ENCODE measurements at regions not wholly inside any gene's neighbourhood (a gene's known extent, or its start where the extent isn't known, plus 50 kb on each side); places are given as distances from the start of the nearest gene placed in this dataset.

DNA sequence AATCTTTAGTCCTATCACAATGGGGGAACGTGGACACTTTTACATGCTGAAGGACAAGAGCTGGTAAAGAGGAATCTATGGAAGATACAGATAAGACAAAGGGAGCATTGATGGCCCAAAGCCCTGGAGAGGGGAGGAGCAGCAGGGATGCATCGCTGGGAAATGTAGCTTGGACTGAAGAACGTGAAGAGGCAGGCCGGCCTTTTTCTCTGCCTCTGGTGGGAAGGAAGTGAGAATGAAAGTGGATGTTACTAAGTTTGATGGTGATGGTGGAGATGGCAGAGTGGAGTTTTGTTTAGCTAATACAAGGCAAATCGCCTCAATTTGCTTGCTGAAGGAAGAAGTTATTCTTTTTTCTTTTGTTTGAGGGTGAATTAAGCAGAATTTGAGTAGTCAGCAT lies 124.6 kb upstream of the TAF11L2 start:
- no peaks in the 10 kb centered on the region for H3K36me3 ChIP-seq (ENCODE audit: control insufficient read depth in 2 of 2, extremely low read depth in 1 of 2, insufficient read depth in 2 of 2, low read length in 2 of 2)
- H3K9me3 ChIP-seq (replicated peaks; ENCODE audit: control insufficient read depth, insufficient read depth, low read length), result no peaks in the 10 kb centered on the region
- no peaks in the 10 kb centered on the region for H3K4me1 ChIP-seq (ENCODE audit: control insufficient read depth, extremely low read depth, insufficient read depth, low read length)
- DNase-seq (ENCODE audit: low read depth, low spot score) (no peak), FAIRE-seq (no peak)
- no peak overlapping the region for H3K27ac ChIP-seq (ENCODE audit: insufficient read depth, low read depth, low read length)
- TF ChIP-seq POLR2A (IDR thresholded peaks at IDR 0.05; ENCODE audit: low read depth, low read length), result no peak
- TF ChIP-seq JUN (IDR thresholded peaks at IDR 0.05; ENCODE audit: borderline replicate concordance, insufficient read depth, insufficient read length, low read depth), result no peak
- BruUV-seq (replicated peaks), result no TSS peak
- no peaks in the 10 kb centered on the region for H3K9me1 ChIP-seq (replicated peaks; ENCODE audit: control insufficient read depth, extremely low read depth, insufficient read depth, low read length)
- H4K20me1 ChIP-seq (replicated peaks; ENCODE audit: control insufficient read depth, extremely low read depth, insufficient read depth, low read length), result no peaks in the 10 kb centered on the region
- H3K79me2 ChIP-seq (ENCODE audit: control insufficient read depth, insufficient read depth, low read length), result no peaks in the 10 kb centered on the region
- ChIA-PET CTCF (no interaction called here), POLR2A (no interaction called here)
- intact Hi-C loops (cut with micrococcal nuclease), result no loop called here
- no peak overlapping the region for H3K4me3 ChIP-seq (replicated peaks in 1 of 3; ENCODE audit: insufficient read depth in 1 of 3, low read depth in 1 of 3, low read length in 3 of 3)
- H3K9ac ChIP-seq (replicated peaks; ENCODE audit: extremely low read depth, insufficient read depth, low read length), result no peak overlapping the region
- dilution Hi-C loops (cut with MboI; ENCODE audit: extremely low pct_ligation_motif_present, low sequenced_read_pairs), result no loop called here
- H3K27me3 ChIP-seq (ENCODE audit: control insufficient read depth in 2 of 2, insufficient read depth in 2 of 2, low read length in 2 of 2), result peaks cover 0 to 2% of the 10 kb centered on the region in 2 experiments
- no peak overlapping the region for H2AFZ ChIP-seq (ENCODE audit: low read depth, low read length)
- H3K4me2 ChIP-seq (ENCODE audit: insufficient read depth, low read length), result no peak overlapping the region

DNA sequence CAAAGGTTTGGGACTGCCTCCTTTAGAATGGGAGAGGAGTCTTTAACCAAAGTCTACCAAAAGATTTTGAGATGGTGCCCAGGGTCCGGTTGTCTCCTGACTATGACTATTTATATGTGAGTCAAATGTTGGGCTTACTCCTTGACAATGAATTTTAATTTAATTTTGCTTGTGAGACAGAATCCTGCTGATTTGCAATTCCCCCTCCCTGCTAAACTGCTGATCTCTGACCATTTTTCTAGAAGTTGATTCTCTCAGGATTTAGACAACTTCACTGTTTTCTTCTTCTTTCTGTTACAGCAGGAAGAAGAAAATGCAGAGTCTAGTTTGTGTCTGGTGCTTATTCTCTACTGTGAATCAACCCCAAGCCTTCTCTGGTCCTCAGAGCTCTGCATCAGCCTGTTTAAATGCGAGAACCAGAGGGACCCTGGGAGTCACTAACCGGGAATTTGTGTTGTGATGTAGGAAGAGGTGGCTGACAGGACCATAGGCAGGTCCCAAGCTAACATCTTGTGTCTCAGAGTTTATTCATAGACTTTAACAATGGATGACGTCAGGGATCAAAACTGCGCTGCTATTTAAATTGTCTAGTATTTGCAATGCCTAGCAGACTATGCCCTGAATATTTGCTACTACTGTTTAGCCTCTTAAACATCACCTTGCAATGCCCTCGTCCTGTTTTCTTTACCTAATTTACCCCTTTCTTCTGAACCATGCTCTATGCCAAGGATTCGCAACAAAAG lies 124.0 kb upstream of the TAF11L2 start:
- no peaks in the 10 kb centered on the region for H3K36me3 ChIP-seq (ENCODE audit: control insufficient read depth in 2 of 2, extremely low read depth in 1 of 2, insufficient read depth in 2 of 2, low read length in 2 of 2)
- no peaks in the 10 kb centered on the region for H3K79me2 ChIP-seq (ENCODE audit: control insufficient read depth, insufficient read depth, low read length)
- intact Hi-C loops (cut with micrococcal nuclease) (no loop called here), dilution Hi-C loops (cut with MboI; ENCODE audit: extremely low pct_ligation_motif_present, low sequenced_read_pairs) (no loop called here)
- ChIA-PET POLR2A (no interaction called here), CTCF (no interaction called here)
- DNase-seq (ENCODE audit: low read depth, low spot score) (no peak), FAIRE-seq (no peak)
- no TSS peak for BruUV-seq (replicated peaks)
- H3K4me2 ChIP-seq (ENCODE audit: insufficient read depth, low read length), result no peak overlapping the region
- H3K4me1 ChIP-seq (ENCODE audit: control insufficient read depth, extremely low read depth, insufficient read depth, low read length), result no peaks in the 10 kb centered on the region
- H4K20me1 ChIP-seq (replicated peaks; ENCODE audit: control insufficient read depth, extremely low read depth, insufficient read depth, low read length), result no peaks in the 10 kb centered on the region
- TF ChIP-seq EZH2 (IDR thresholded peaks at IDR 0.05; ENCODE audit: borderline replicate concordance, low read depth, low read length, severe bottlenecking), result no peak
- no peak for TF ChIP-seq GATA2 (IDR thresholded peaks at IDR 0.05; ENCODE audit: insufficient read depth, insufficient read length, low read depth, low read length)
- no peak for TF ChIP-seq FOS (IDR thresholded peaks at IDR 0.05; ENCODE audit: borderline replicate concordance, insufficient read depth, low read length)
- TF ChIP-seq, protein P1, sequence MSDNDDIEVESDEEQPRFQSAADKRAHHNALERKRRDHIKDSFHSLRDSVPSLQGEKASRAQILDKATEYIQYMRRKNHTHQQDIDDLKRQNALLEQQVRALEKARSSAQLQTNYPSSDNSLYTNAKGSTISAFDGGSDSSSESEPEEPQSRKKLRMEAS (IDR thresholded peaks at IDR 0.05; ENCODE audit: insufficient read depth, insufficient read length), result no peak
- no peak for TF ChIP-seq MYC (IDR thresholded peaks at IDR 0.05; ENCODE audit: low read depth, low read length)
- no peak for TF ChIP-seq POLR2AphosphoS5 (IDR thresholded peaks at IDR 0.05; ENCODE audit: insufficient read depth, low read depth, low read length)
- no peak for TF ChIP-seq POLR2A (IDR thresholded peaks at IDR 0.05; ENCODE audit: low read depth, low read length)
- TF ChIP-seq, protein P2, sequence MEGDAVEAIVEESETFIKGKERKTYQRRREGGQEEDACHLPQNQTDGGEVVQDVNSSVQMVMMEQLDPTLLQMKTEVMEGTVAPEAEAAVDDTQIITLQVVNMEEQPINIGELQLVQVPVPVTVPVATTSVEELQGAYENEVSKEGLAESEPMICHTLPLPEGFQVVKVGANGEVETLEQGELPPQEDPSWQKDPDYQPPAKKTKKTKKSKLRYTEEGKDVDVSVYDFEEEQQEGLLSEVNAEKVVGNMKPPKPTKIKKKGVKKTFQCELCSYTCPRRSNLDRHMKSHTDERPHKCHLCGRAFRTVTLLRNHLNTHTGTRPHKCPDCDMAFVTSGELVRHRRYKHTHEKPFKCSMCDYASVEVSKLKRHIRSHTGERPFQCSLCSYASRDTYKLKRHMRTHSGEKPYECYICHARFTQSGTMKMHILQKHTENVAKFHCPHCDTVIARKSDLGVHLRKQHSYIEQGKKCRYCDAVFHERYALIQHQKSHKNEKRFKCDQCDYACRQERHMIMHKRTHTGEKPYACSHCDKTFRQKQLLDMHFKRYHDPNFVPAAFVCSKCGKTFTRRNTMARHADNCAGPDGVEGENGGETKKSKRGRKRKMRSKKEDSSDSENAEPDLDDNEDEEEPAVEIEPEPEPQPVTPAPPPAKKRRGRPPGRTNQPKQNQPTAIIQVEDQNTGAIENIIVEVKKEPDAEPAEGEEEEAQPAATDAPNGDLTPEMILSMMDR (IDR thresholded peaks at IDR 0.05; ENCODE audit: extremely low read depth in 1 of 2, insufficient read depth in 1 of 2, low read depth in 1 of 2, low read length in 2 of 2), result no peak
- TF ChIP-seq JUN (IDR thresholded peaks at IDR 0.05; ENCODE audit: borderline replicate concordance, insufficient read depth, insufficient read length, low read depth), result no peak
- no peak overlapping the region for H3K27ac ChIP-seq (ENCODE audit: insufficient read depth, low read depth, low read length)
- H3K9me3 ChIP-seq (replicated peaks; ENCODE audit: control insufficient read depth, insufficient read depth, low read length), result no peaks in the 10 kb centered on the region
- no peak overlapping the region for H2AFZ ChIP-seq (ENCODE audit: low read depth, low read length)
- no peak overlapping the region for H3K9ac ChIP-seq (replicated peaks; ENCODE audit: extremely low read depth, insufficient read depth, low read length)
- no peak overlapping the region for H3K4me3 ChIP-seq (replicated peaks in 1 of 3; ENCODE audit: insufficient read depth in 1 of 3, low read depth in 1 of 3, low read length in 3 of 3)
- peaks cover 0 to 2% of the 10 kb centered on the region in 2 experiments for H3K27me3 ChIP-seq (ENCODE audit: control insufficient read depth in 2 of 2, insufficient read depth in 2 of 2, low read length in 2 of 2)
- H3K9me1 ChIP-seq (replicated peaks; ENCODE audit: control insufficient read depth, extremely low read depth, insufficient read depth, low read length), result no peaks in the 10 kb centered on the region
